GM12865 (cell line): ENCODE measurements at regions not wholly inside any gene's neighbourhood (a gene's known extent, or its start where the extent isn't known, plus 50 kb on each side); places are given as distances from the start of the nearest gene placed in this dataset.

ENCODE experiments used
- DNase-seq: peaks from one replicate; pipeline ENCODE4 v3.0.0; 2010; ENCODE audit warnings: low read depth
- H3K4me3 ChIP-seq: 2 replicates; pipeline ENCODE4 v1.5.1; 2011; ENCODE audit warnings: mild to moderate bottlenecking, low read depth, low read length, control low read depth
- TF ChIP-seq, protein P1 (sequence below): IDR thresholded peaks from 2 replicates; pipeline ENCODE4 v1.5.1; 2011; ENCODE audit warnings: low read length, control low read depth, low read depth, inconsistent platforms; ENCODE audit not compliant: insufficient read depth; ENCODE audit errors: missing control alignments

DNA sequence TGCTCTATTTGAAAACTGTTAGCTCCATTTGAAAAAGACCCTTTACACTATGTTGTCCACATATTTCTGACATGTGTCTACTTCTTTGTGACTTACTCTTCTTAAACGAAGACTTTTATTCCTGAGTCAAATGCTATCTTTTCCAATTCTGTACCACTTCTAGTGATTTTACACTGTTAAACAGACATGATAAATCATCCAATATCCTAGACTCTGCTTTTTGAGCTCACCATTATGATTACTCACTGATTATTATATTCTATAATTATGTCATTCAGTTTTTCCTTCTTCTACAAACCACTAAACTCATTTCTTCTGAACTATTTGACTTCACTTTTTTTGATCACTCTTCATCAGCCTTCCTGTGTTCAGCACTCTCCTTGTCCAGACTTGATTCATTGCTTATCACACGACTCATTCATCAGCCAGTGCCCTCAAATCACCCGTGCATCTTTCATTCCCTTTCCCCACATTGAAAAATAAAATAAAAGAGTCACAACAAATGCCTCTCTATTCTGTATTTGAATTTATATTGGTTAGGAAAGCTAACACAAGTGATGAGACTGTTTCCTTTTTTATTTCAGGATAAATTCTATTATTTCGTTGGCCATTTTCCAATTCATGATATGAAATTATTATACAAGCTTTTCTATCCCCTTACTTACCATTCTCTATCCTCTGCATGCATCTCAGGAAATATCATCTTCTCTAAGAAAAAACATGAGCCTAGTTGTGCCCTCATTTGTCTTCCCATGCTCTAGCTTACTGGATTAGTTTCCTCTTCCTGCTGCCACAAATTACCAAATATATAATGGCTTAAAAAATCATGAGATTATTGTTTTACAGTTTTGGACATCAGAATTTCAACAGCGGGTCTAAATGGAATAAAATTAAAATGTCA is 1482.1 kb upstream of the MIR17HG start:
- H3K4me3 ChIP-seq, result no peak overlapping the region
- DNase-seq, result no peak
- TF ChIP-seq, protein P1, sequence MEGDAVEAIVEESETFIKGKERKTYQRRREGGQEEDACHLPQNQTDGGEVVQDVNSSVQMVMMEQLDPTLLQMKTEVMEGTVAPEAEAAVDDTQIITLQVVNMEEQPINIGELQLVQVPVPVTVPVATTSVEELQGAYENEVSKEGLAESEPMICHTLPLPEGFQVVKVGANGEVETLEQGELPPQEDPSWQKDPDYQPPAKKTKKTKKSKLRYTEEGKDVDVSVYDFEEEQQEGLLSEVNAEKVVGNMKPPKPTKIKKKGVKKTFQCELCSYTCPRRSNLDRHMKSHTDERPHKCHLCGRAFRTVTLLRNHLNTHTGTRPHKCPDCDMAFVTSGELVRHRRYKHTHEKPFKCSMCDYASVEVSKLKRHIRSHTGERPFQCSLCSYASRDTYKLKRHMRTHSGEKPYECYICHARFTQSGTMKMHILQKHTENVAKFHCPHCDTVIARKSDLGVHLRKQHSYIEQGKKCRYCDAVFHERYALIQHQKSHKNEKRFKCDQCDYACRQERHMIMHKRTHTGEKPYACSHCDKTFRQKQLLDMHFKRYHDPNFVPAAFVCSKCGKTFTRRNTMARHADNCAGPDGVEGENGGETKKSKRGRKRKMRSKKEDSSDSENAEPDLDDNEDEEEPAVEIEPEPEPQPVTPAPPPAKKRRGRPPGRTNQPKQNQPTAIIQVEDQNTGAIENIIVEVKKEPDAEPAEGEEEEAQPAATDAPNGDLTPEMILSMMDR, result no peak

DNA sequence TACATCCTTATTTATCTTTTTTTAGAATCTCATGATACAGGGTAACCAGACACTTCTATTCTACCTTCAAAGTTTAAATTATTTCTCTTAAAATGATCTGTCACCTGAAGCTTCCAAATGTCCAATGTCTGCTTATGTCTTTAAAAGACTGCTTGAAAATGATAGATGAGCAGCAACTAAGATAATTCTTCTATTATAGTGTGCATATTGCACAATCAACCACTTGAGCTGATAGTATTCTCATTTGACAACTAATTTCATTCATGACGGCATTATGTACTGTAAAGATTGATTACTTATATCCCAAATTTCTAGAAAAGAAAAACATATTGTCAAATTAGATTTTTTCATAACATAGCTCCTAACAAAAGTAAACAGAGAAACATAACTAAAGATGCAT is 1478.2 kb upstream of the MIR17HG start:
- H3K4me3 ChIP-seq, result no peak overlapping the region
- TF ChIP-seq, protein P1, result no peak
- DNase-seq, result no peak

- no peak overlapping the region for H3K4me3 ChIP-seq
- no peak for DNase-seq
- TF ChIP-seq, protein P1, result no peak
Measured at GRCh38 chr13:89878904-89879303, 1468.6 kb upstream of the MIR17HG start.

GRCh38 chr13:89880201-89880600 is 1467.3 kb upstream of the MIR17HG start:
- TF ChIP-seq, protein P1, result no peak
- no peak overlapping the region for H3K4me3 ChIP-seq
- no peak for DNase-seq

DNA sequence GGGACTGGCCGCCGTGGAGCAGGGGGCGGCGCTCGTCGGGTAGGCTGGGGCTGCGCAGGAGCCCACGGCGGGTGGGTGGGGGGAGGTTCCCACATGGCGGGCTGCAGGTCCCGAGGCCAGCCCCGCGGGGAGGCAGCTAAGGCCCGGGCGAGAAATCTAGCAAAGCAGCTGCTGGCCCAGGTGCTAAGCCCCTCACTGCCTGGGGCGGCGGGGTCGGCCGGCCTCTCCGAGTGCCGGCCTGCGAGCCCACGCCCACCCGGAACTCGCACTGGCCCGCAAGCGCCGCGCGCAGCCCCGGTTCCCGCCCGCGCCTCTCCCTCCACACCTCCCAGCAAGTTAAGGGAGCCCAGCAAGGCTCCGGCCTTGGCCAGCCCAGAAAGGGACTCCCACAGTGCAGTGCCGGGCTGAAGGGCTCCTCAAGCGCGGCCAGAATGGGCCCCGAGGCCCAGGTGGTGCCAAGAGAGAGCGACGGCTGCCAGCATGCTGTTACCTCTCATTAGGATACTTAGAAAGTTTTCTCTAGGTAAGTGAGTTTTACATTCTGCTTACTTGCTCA is 1463.5 kb upstream of the MIR17HG start:
- TF ChIP-seq, protein P1, result no peak
- no peak overlapping the region for H3K4me3 ChIP-seq
- DNase-seq, result no peak

DNA sequence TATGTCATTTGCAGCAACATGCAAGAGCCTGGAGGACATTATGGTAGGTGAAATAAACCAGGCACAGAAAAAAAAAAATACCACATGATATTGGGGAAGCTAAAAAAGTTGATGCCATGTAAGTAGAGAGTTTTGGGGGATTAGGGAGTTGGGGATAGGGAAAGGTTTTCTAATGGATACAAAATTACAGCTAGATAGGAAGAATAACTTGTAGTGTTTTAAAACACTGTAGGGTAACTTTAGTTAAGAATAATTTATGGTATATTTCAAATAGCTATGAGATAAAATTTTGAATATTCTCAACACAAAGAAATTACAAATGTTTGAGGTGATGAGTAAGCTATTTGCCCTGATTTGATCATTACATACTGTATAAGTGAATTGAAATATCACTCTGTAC is 1456.7 kb upstream of the MIR17HG start:
- no peak for DNase-seq
- no peak overlapping the region for H3K4me3 ChIP-seq
- TF ChIP-seq, protein P1, result no peak
